WERI-Rb-1 (cell line): ENCODE measurements at regions not wholly inside any gene's neighbourhood (a gene's known extent, or its start where the extent isn't known, plus 50 kb on each side); places are given as distances from the start of the nearest gene placed in this dataset.
"Not testable (repeated sequence)": the region's sequence is repeated elsewhere in the genome, so short reads cannot be mapped to it uniquely, and the experiment has no call there.

Source experiments
- DNase-seq: peaks from one replicate; pipeline ENCODE4 v3.0.0-alpha.2; 2020
- H3K27ac ChIP-seq: fragments of 250-450 bp; sonication (Bioruptor Pico); 2 replicates; pipeline ENCODE4 v1.5.1; 2020; ENCODE audit warnings: mild to moderate bottlenecking, moderate library complexity
- H3K27me3 ChIP-seq: fragments of 250-450 bp; sonication (Bioruptor Pico); 2 replicates; pipeline ENCODE4 v1.5.1; 2021; ENCODE audit warnings: mild to moderate bottlenecking, low read depth, moderate library complexity; ENCODE audit not compliant: insufficient read depth, severe bottlenecking
- H3K36me3 ChIP-seq: fragments of 250-450 bp; sonication (Bioruptor Pico); 2 replicates; pipeline ENCODE4 v1.5.1; 2020; ENCODE audit warnings: mild to moderate bottlenecking, moderate library complexity
- H3K4me3 ChIP-seq: 2 replicates; pipeline ENCODE4 v1.5.1; 2011; ENCODE audit warnings: low read depth, mild to moderate bottlenecking, control low read depth, low read length
- H3K9me3 ChIP-seq: fragments of 250-450 bp; sonication (Bioruptor Pico); 2 replicates; pipeline ENCODE4 v1.5.1; 2021; ENCODE audit warnings: mild to moderate bottlenecking, moderate library complexity; ENCODE audit not compliant: severe bottlenecking
- TF ChIP-seq, protein P1 (sequence below): IDR thresholded peaks from 2 replicates; pipeline ENCODE4 v1.5.1; 2011; ENCODE audit warnings: low read depth, mild to moderate bottlenecking, control low read depth, inconsistent platforms, low read length

GRCh38 chr2:132033949-132034348 is 127.8 kb downstream of the ANKRD30BL start:
- Histone ChIP-seq H3K27ac (no peak overlapping the region), H3K27me3 (no peaks in the 10 kb centered on the region), H3K4me3 (no peak overlapping the region), H3K9me3 (no peaks in the 10 kb centered on the region), H3K36me3 (no peaks in the 10 kb centered on the region)
- TF ChIP-seq, protein P1, sequence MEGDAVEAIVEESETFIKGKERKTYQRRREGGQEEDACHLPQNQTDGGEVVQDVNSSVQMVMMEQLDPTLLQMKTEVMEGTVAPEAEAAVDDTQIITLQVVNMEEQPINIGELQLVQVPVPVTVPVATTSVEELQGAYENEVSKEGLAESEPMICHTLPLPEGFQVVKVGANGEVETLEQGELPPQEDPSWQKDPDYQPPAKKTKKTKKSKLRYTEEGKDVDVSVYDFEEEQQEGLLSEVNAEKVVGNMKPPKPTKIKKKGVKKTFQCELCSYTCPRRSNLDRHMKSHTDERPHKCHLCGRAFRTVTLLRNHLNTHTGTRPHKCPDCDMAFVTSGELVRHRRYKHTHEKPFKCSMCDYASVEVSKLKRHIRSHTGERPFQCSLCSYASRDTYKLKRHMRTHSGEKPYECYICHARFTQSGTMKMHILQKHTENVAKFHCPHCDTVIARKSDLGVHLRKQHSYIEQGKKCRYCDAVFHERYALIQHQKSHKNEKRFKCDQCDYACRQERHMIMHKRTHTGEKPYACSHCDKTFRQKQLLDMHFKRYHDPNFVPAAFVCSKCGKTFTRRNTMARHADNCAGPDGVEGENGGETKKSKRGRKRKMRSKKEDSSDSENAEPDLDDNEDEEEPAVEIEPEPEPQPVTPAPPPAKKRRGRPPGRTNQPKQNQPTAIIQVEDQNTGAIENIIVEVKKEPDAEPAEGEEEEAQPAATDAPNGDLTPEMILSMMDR, result no peak
- DNase-seq, result no peak

- Histone ChIP-seq H3K9me3 (no peaks in the 10 kb centered on the region), H3K27ac (no peak overlapping the region), H3K4me3 (no peak overlapping the region), H3K27me3 (no peaks in the 10 kb centered on the region), H3K36me3 (no peaks in the 10 kb centered on the region)
- TF ChIP-seq, protein P1, result no peak
- no peak for DNase-seq
Observed at GRCh38 chr2:132033365-132033764, 128.4 kb downstream of the ANKRD30BL start.

GRCh38 chr2:132012046-132012445 is 149.7 kb downstream of the ANKRD30BL start:
- not testable (repeated sequence) for H3K4me3 ChIP-seq, H3K36me3 ChIP-seq, DNase-seq, H3K27me3 ChIP-seq, H3K27ac ChIP-seq, H3K9me3 ChIP-seq

GRCh38 chr2:132009874-132010521 is 151.8 kb downstream of the ANKRD30BL start:
- TF ChIP-seq, protein P1, result no peak
- Histone ChIP-seq H3K27me3 (peaks cover 2% of the 10 kb centered on the region), H3K27ac (no peak overlapping the region), H3K36me3 (no peaks in the 10 kb centered on the region), H3K4me3 (peak overlapping the region; percentile 76), H3K9me3 (no peaks in the 10 kb centered on the region)
- DNase-seq, result peak; percentile 7

DNA sequence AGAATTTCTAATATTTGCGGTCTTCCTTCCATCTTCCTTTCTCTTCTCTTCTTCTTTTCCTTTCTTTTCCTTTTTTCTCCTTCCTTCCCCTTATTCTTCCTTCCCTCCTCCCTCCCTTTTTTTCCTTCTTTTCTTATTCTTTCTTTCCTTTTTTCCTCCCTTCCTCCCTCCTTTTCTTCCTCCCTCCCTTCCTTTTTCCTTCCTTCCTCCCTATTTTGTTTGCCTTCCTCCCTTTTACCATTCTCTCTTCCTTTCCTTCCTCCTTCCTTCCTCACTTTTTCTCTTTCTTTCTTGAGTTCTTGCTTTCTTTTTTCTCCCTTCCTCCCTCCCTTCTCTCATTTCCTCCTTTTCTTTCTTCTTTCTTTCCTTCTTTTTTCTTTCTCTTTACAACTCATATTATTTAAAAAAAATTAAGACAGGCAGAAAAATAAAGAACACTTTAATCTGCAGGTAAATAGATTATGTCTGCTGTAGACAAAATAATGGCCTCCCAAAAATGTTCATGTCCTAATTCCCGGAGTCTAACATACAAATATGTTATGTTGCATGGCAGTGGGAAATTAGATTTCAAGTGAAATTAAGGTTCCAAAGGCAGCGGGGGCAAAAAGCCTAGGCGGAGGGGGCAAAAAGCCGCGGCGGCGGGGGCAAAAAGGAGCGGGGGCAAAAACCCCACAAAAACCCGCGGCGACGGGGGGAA is 152.4 kb downstream of the ANKRD30BL start:
- DNase-seq, result no peak
- Histone ChIP-seq H3K27ac (no peak overlapping the region), H3K4me3 (peak overlapping the region; percentile 76), H3K27me3 (peaks cover 2% of the 10 kb centered on the region), H3K9me3 (no peaks in the 10 kb centered on the region), H3K36me3 (no peaks in the 10 kb centered on the region)
- TF ChIP-seq, protein P1, result no peak

GRCh38 chr2:131990751-131991150 is 171.0 kb downstream of the ANKRD30BL start:
- not testable (repeated sequence) for H3K36me3 ChIP-seq, H3K27ac ChIP-seq, H3K27me3 ChIP-seq, H3K9me3 ChIP-seq, DNase-seq, H3K4me3 ChIP-seq

DNA sequence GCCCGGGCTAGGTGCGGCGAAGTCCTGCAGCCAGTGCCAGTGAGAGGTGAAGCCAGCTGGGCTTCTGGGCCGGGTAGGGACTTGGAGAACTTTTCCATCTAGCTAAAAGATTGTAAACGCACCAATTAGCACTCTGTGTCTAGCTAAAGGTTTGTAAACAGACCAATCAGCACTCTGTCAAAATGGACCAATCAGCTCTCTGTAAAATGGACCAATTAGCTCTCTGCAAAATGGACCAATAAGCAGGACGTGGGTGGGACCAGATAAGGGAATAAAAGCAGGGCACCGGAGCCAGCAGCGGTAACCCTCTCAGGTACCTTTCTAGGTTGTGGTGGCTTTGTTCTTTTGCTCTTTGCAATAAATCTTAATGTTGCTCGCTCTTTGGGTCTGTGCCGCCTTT is 195.1 kb downstream of the ANKRD30BL start:
- not testable (repeated sequence) for H3K27ac ChIP-seq, H3K27me3 ChIP-seq, H3K4me3 ChIP-seq, H3K9me3 ChIP-seq, H3K36me3 ChIP-seq, DNase-seq
